ENCODE measurements at regions not wholly inside any gene's neighbourhood (a gene's known extent, or its start where the extent isn't known, plus 50 kb on each side); places are given as distances from the start of the nearest gene placed in this dataset.

DNA sequence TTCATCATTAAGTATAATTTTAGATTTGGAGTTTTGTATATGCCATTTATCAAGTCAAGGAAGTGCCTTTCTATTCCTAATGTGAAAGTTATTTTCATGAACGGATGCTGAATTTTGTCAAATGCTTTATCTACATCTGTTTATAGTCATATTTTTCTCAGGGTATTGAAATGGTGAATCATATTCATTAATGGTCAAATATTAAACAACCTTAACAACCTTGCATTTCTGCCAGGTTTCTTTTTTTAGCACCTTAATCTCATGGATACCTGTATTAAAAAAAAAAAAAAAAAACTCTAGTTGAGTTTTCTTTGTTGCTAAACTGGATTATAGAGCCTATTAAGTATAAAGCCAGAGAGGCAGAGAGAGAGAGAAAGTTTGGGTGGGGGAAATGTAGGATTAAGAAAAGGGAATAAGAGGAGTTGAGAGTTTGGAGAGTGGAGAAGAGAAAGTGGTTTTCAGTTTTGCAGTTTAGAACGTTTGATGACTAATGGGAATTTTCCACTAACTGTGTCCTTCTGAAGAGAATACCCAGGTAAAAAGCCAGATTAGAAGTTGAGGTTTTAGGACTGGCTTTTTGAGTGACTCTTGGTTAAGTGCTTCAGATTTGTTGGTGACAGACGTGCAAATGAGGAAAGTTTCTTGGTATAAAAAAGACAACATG lies 305.0 kb downstream of the HLX start:
- POLR2A ChIA-PET, result no interaction called here
- Histone ChIP-seq H3K4me3 (ENCODE audit: low read depth, low read length) (no peak overlapping the region), H3K27me3 (ENCODE audit: control insufficient read depth, insufficient read depth, low read length) (no peaks in the 10 kb centered on the region), H3K36me3 (ENCODE audit: control insufficient read depth, insufficient read depth, low read length) (no peaks in the 10 kb centered on the region)
- TF ChIP-seq, protein P1, sequence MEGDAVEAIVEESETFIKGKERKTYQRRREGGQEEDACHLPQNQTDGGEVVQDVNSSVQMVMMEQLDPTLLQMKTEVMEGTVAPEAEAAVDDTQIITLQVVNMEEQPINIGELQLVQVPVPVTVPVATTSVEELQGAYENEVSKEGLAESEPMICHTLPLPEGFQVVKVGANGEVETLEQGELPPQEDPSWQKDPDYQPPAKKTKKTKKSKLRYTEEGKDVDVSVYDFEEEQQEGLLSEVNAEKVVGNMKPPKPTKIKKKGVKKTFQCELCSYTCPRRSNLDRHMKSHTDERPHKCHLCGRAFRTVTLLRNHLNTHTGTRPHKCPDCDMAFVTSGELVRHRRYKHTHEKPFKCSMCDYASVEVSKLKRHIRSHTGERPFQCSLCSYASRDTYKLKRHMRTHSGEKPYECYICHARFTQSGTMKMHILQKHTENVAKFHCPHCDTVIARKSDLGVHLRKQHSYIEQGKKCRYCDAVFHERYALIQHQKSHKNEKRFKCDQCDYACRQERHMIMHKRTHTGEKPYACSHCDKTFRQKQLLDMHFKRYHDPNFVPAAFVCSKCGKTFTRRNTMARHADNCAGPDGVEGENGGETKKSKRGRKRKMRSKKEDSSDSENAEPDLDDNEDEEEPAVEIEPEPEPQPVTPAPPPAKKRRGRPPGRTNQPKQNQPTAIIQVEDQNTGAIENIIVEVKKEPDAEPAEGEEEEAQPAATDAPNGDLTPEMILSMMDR (IDR thresholded peaks at IDR 0.05; ENCODE audit: insufficient read depth, low read depth, low read length), result no peak
- CTCF ChIA-PET, result interaction anchor here (1.8 kb wide), 1 partner anchor 19 kb away, joined by 4 read pairs; no protein-coding TSS in a partner anchor
- DNase-seq (ENCODE audit: low read depth), result no peak

- Histone ChIP-seq H3K36me3 (ENCODE audit: control insufficient read depth, insufficient read depth, low read length) (no peaks in the 10 kb centered on the region), H3K4me3 (ENCODE audit: low read depth, low read length) (no peak overlapping the region), H3K27me3 (ENCODE audit: control insufficient read depth, insufficient read depth, low read length) (no peaks in the 10 kb centered on the region)
- ChIA-PET CTCF (interaction anchor here (0.9 to 1.6 kb wide), 3 partner anchors 20 to 312 kb away, joined by 3 to 5 read pairs (median 4); no protein-coding TSS in a partner anchor), POLR2A (no interaction called here)
- TF ChIP-seq, protein P1 (IDR thresholded peaks at IDR 0.05; ENCODE audit: insufficient read depth, low read depth, low read length), result no peak
- DNase-seq (ENCODE audit: low read depth), result no peak
Observed at GRCh38 chr1:221187174-221187573, 307.9 kb downstream of the HLX start.

DNA sequence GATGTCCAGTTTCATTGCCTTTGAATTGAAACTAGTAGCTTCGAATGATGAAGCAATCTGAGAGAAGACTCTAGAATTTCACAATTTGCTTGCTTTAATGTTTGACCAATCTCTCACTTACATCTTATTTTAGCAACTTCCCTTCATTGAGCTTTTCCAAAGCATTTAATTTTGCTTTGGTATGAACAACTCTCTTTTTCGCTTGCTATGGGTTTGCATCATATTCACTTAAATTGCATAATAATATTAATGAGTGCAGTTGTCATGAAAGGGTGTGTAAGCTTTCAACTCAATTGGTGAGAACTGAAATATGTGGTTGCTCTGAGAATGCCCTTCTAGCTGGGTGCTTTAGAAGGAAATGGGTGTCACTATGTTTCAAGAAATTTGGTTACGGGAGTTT lies 309.2 kb downstream of the HLX start:
- CTCF ChIA-PET, result interaction anchor here (1.1 kb wide), 2 partner anchors 9 to 15 kb away, joined by 3 to 5 read pairs; no protein-coding TSS in a partner anchor
- POLR2A ChIA-PET, result no interaction called here
- TF ChIP-seq, protein P1 (IDR thresholded peaks at IDR 0.05; ENCODE audit: insufficient read depth, low read depth, low read length), result no peak
- no peaks in the 10 kb centered on the region for H3K27me3 ChIP-seq (ENCODE audit: control insufficient read depth, insufficient read depth, low read length)
- H3K36me3 ChIP-seq (ENCODE audit: control insufficient read depth, insufficient read depth, low read length), result no peaks in the 10 kb centered on the region
- H3K4me3 ChIP-seq (ENCODE audit: low read depth, low read length), result no peak overlapping the region
- DNase-seq (ENCODE audit: low read depth), result no peak

DNA sequence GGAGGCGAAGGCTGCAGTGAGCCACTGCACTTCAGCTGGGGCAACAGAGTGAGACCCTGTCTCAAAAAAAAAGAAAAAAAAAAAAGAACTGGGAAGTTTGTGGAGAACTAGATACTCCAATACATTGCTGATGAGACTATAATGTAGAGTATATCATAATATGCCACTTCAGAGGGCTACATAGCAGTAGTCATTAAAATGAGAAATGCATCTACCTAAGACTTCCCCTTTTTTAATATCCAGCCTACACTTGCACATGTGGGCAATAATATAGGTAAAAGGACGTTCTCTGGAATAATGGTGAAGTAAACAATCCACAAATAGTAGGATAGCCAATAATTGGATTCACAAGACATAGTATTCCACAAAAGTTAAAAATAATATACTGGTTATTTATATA lies 311.0 kb downstream of the HLX start:
- DNase-seq (ENCODE audit: low read depth), result no peak
- ChIA-PET CTCF (no interaction called here), POLR2A (no interaction called here)

DNA sequence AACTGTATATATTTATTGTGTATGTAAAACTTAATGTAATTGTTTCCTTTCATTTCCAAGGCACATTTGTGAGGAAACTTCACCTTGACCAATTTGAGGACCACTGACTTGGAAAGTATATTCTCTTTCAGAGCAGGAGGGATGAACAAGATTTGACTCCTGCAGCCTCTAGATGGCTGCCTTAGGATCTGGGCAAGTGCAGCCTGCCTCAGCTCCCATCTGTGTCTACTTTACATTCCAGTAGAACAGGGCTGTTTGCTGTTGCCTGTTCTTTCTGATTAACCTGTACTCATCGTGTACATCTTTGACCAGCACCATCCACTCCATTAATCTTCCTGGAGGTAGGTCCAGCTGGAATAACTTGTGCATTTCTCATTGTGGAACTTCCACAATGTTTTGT lies 312.8 kb downstream of the HLX start:
- Histone ChIP-seq H3K36me3 (ENCODE audit: control insufficient read depth, insufficient read depth, low read length) (no peaks in the 10 kb centered on the region), H3K27me3 (ENCODE audit: control insufficient read depth, insufficient read depth, low read length) (no peaks in the 10 kb centered on the region), H3K4me3 (ENCODE audit: low read depth, low read length) (no peak overlapping the region)
- TF ChIP-seq, protein P1 (IDR thresholded peaks at IDR 0.05; ENCODE audit: insufficient read depth, low read depth, low read length), result no peak
- ChIA-PET POLR2A (no interaction called here), CTCF (interaction anchor here (0.9 to 2.7 kb wide), 3 partner anchors 9 to 12 kb away, joined by 3 to 10 read pairs (median 4); no protein-coding TSS in a partner anchor)
- DNase-seq (ENCODE audit: low read depth), result no peak

More for the DNA sequence above, 311.0 kb downstream of the HLX start:
- Histone ChIP-seq H3K4me3 (ENCODE audit: low read depth, low read length) (no peak overlapping the region), H3K36me3 (ENCODE audit: control insufficient read depth, insufficient read depth, low read length) (no peaks in the 10 kb centered on the region), H3K27me3 (ENCODE audit: control insufficient read depth, insufficient read depth, low read length) (no peaks in the 10 kb centered on the region)
- TF ChIP-seq, protein P1 (IDR thresholded peaks at IDR 0.05; ENCODE audit: insufficient read depth, low read depth, low read length), result no peak

Data from BJ (cell line).